ENCODE measurements at regions not wholly inside any gene's neighbourhood (a gene's known extent, or its start where the extent isn't known, plus 50 kb on each side); places are given as distances from the start of the nearest gene placed in this dataset.

GRCh38 chr12:73906757-73907156 lies 630.9 kb upstream of the ATXN7L3B start:
- TF ChIP-seq EZH2phosphoT487 (IDR thresholded peaks at IDR 0.05; ENCODE audit: low read length) (no peak), EZH2 (optimal IDR thresholded peaks at IDR 0.05; ENCODE audit: low read depth, low read length) (no peak)
- TF ChIP-seq, protein P1, sequence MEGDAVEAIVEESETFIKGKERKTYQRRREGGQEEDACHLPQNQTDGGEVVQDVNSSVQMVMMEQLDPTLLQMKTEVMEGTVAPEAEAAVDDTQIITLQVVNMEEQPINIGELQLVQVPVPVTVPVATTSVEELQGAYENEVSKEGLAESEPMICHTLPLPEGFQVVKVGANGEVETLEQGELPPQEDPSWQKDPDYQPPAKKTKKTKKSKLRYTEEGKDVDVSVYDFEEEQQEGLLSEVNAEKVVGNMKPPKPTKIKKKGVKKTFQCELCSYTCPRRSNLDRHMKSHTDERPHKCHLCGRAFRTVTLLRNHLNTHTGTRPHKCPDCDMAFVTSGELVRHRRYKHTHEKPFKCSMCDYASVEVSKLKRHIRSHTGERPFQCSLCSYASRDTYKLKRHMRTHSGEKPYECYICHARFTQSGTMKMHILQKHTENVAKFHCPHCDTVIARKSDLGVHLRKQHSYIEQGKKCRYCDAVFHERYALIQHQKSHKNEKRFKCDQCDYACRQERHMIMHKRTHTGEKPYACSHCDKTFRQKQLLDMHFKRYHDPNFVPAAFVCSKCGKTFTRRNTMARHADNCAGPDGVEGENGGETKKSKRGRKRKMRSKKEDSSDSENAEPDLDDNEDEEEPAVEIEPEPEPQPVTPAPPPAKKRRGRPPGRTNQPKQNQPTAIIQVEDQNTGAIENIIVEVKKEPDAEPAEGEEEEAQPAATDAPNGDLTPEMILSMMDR (IDR thresholded peaks at IDR 0.05; ENCODE audit: low read length), result no peak

Data from MM.1S (cell line).